Rectal smooth muscle tissue (tissue), 1 donor: ENCODE measurements at regions not wholly inside any gene's neighbourhood (a gene's known extent, or its start where the extent isn't known, plus 50 kb on each side); places are given as distances from the start of the nearest gene placed in this dataset.

Source experiments
- H3K27ac ChIP-seq: one replicate; pipeline ENCODE4 v1.7.0; 2013; ENCODE audit warnings: low read depth, low read length, inconsistent platforms
- H3K27me3 ChIP-seq: one replicate; pipeline ENCODE4 v1.7.0; 2013; ENCODE audit warnings: low read length; ENCODE audit not compliant: control insufficient read depth, insufficient read depth
- H3K36me3 ChIP-seq: one replicate; pipeline ENCODE4 v1.7.0; 2013; ENCODE audit warnings: low read length; ENCODE audit not compliant: control insufficient read depth, insufficient read depth
- H3K4me1 ChIP-seq: one replicate; pipeline ENCODE4 v1.7.0; 2013; ENCODE audit warnings: low read length; ENCODE audit not compliant: control insufficient read depth, insufficient read depth
- H3K4me3 ChIP-seq: one replicate; pipeline ENCODE4 v1.7.0; 2013; ENCODE audit warnings: low read length
- H3K9ac ChIP-seq: one replicate; pipeline ENCODE4 v1.7.0; 2013; ENCODE audit warnings: low read length

GRCh38 chr10:111556666-111557065 is 479.8 kb downstream of the ADRA2A start:
- no peaks in the 10 kb centered on the region for H3K36me3 ChIP-seq
- no peaks in the 10 kb centered on the region for H3K4me1 ChIP-seq
- H3K4me3 ChIP-seq, result no peak overlapping the region
- H3K27me3 ChIP-seq, result no peaks in the 10 kb centered on the region
- no peak overlapping the region for H3K9ac ChIP-seq
- H3K27ac ChIP-seq, result no peak overlapping the region

DNA sequence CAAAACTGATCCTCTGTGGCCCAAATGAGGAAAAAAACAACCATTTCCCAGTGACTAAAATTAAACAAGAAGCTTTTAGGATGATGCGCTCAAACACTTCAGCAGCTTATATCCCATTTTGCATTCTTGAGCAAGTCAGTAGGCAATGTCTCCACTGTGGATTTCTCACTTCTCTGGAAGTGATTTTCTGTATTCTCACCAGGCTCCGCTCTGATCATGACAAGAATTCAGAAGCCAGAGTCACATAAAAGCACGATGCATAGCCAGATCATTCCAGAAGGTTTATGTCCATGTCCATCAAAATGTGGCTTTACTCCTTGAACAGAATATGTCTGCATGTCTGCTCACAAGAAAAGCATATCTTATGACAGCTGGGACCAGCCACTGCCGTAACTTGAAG is 481.4 kb downstream of the ADRA2A start:
- Histone ChIP-seq H3K36me3 (no peaks in the 10 kb centered on the region), H3K9ac (no peak overlapping the region), H3K27me3 (no peaks in the 10 kb centered on the region), H3K27ac (no peak overlapping the region), H3K4me3 (no peak overlapping the region), H3K4me1 (no peaks in the 10 kb centered on the region)

GRCh38 chr10:111560027-111560426 is 483.2 kb downstream of the ADRA2A start:
- H3K9ac ChIP-seq, result no peak overlapping the region
- H3K4me1 ChIP-seq, result no peaks in the 10 kb centered on the region
- no peaks in the 10 kb centered on the region for H3K36me3 ChIP-seq
- H3K27me3 ChIP-seq, result no peaks in the 10 kb centered on the region
- H3K4me3 ChIP-seq, result no peak overlapping the region
- H3K27ac ChIP-seq, result no peak overlapping the region

- Histone ChIP-seq H3K27ac (no peak overlapping the region), H3K4me1 (no peaks in the 10 kb centered on the region), H3K27me3 (no peaks in the 10 kb centered on the region), H3K9ac (no peak overlapping the region), H3K4me3 (no peak overlapping the region), H3K36me3 (no peaks in the 10 kb centered on the region)
These were observed 484.3 kb downstream of the ADRA2A start for GRCh38 chr10:111561124-111561523.

DNA sequence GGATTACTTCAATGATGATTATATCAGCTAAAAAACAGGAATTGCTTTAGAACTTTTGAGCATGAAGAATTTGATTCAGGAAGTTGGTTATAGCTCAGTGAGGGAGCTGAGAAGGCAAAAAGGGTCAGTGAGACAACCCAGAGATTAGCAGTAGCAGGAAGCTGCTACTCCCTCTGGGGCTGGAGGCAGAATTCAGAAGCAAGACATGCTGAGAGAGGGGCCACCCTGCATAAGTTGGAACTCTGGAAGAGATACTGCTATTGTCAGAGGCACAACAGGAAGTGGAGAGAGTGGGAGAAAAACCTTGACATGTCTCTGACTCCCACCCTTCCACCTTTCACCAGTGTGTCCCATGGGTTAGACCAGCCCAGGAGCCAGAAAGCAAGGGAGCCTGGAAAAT is 488.7 kb downstream of the ADRA2A start:
- Histone ChIP-seq H3K36me3 (no peaks in the 10 kb centered on the region), H3K4me1 (no peaks in the 10 kb centered on the region), H3K9ac (no peak overlapping the region), H3K4me3 (no peak overlapping the region), H3K27ac (no peak overlapping the region), H3K27me3 (no peaks in the 10 kb centered on the region)

DNA sequence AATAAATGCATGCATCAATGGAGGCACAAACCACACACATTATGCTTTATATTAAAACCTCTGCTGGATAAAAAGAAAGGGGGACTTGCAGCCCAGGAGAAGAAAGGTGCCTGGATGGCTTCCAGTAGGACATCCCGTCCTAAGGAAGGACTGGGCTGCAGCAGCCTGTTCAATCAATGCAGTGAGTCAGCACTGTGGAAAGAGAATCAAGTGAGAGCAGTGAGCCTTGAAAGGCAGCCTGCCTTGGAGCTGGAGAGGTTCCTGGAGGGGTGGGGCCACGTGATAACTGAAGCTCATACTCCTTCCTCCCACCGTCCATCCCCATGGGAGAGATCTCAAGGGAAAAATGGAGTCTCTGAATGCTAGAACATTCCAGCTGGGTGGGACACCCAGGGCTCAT is 501.2 kb downstream of the ADRA2A start:
- Histone ChIP-seq H3K4me3 (no peak overlapping the region), H3K27me3 (no peaks in the 10 kb centered on the region), H3K9ac (no peak overlapping the region), H3K27ac (no peak overlapping the region), H3K36me3 (no peaks in the 10 kb centered on the region), H3K4me1 (no peaks in the 10 kb centered on the region)

GRCh38 chr10:111579473-111579872 is 502.6 kb downstream of the ADRA2A start:
- no peaks in the 10 kb centered on the region for H3K4me1 ChIP-seq
- H3K27ac ChIP-seq, result no peak overlapping the region
- no peak overlapping the region for H3K4me3 ChIP-seq
- H3K36me3 ChIP-seq, result no peaks in the 10 kb centered on the region
- no peaks in the 10 kb centered on the region for H3K27me3 ChIP-seq
- H3K9ac ChIP-seq, result no peak overlapping the region

DNA sequence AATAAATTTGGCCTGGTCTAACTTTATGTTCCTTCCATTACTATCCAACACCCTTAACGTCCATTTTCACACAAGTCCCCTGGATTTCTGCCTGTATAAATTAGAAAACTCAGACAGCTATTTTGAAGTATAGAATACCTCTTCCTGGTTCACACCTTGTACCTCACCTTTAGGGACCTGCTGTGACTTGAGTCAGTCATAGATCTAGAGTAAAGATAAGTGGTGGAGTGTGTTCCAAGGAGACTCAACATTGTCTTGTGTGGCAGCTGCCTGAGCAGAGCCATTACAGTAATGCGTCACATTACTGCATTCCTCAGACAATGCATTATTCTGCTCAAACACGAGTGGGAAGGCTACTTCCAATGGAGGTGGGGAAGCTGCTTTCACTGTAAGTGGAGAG is 513.9 kb downstream of the ADRA2A start:
- Histone ChIP-seq H3K4me3 (no peak overlapping the region), H3K36me3 (no peaks in the 10 kb centered on the region), H3K4me1 (no peaks in the 10 kb centered on the region), H3K27ac (no peak overlapping the region), H3K9ac (no peak overlapping the region), H3K27me3 (no peaks in the 10 kb centered on the region)

- Histone ChIP-seq H3K27ac (no peak overlapping the region), H3K36me3 (no peaks in the 10 kb centered on the region), H3K9ac (no peak overlapping the region), H3K4me3 (no peak overlapping the region), H3K27me3 (no peaks in the 10 kb centered on the region), H3K4me1 (no peaks in the 10 kb centered on the region)
These were observed 516.7 kb downstream of the ADRA2A start for GRCh38 chr10:111593578-111593977.

GRCh38 chr10:111595173-111595572 is 518.3 kb downstream of the ADRA2A start:
- H3K4me1 ChIP-seq, result no peaks in the 10 kb centered on the region
- no peaks in the 10 kb centered on the region for H3K27me3 ChIP-seq
- H3K27ac ChIP-seq, result no peak overlapping the region
- no peak overlapping the region for H3K9ac ChIP-seq
- no peak overlapping the region for H3K4me3 ChIP-seq
- H3K36me3 ChIP-seq, result no peaks in the 10 kb centered on the region

GRCh38 chr10:111598433-111599059 is 521.7 kb downstream of the ADRA2A start:
- Histone ChIP-seq H3K27me3 (no peaks in the 10 kb centered on the region), H3K4me1 (no peaks in the 10 kb centered on the region), H3K4me3 (no peak overlapping the region), H3K27ac (no peak overlapping the region), H3K36me3 (no peaks in the 10 kb centered on the region), H3K9ac (no peak overlapping the region)

GRCh38 chr10:111599943-111600342 is 523.1 kb downstream of the ADRA2A start:
- H3K4me1 ChIP-seq, result no peaks in the 10 kb centered on the region
- H3K9ac ChIP-seq, result no peak overlapping the region
- no peaks in the 10 kb centered on the region for H3K36me3 ChIP-seq
- H3K27ac ChIP-seq, result no peak overlapping the region
- H3K4me3 ChIP-seq, result no peak overlapping the region
- H3K27me3 ChIP-seq, result no peaks in the 10 kb centered on the region

DNA sequence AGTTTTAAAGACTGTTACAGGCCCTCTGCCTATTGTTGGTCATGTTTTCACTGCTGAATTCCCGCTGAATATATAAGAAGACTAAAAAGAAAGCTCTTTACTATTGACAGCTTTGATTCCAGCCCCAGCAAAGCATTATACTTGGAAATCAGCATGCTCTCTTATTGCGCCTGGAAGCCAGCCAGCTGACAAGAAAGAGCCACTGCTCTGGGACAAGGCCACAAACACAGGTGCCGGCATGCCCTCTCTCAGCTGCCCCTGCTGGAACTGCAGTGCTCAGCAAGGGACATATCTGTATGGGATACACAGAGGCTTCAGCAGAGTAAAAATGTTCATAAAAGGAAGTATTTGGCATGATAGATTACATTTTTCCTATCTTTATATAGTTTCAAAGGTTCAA is 523.9 kb downstream of the ADRA2A start:
- H3K36me3 ChIP-seq, result no peaks in the 10 kb centered on the region
- no peaks in the 10 kb centered on the region for H3K27me3 ChIP-seq
- no peak overlapping the region for H3K4me3 ChIP-seq
- no peaks in the 10 kb centered on the region for H3K4me1 ChIP-seq
- H3K9ac ChIP-seq, result no peak overlapping the region
- no peak overlapping the region for H3K27ac ChIP-seq
